Chondrocyte (in vitro differentiated cells): ENCODE measurements at regions not wholly inside any gene's neighbourhood (a gene's known extent, or its start where the extent isn't known, plus 50 kb on each side); places are given as distances from the start of the nearest gene placed in this dataset.

Experiments
- DNase-seq: peaks from one replicate; pipeline ENCODE4 v3.0.0; 2021; ENCODE audit warnings: mixed read lengths, low spot score
- H3K27ac Mint-ChIP-seq: one replicate; pipeline ENCODE4 v1.8.0; 2021; ENCODE audit warnings: mild to moderate bottlenecking, moderate library complexity, mixed read lengths; ENCODE audit not compliant: unreplicated experiment
- H3K27me3 Mint-ChIP-seq: 2 replicates; pipeline ENCODE4 v1.8.0; 2021; ENCODE audit warnings: low read depth, mixed read lengths
- H3K36me3 Mint-ChIP-seq: 2 replicates; pipeline ENCODE4 v1.8.0; 2021; ENCODE audit warnings: low read depth, mixed read lengths
- H3K4me1 Mint-ChIP-seq: 2 replicates; pipeline ENCODE4 v1.8.0; 2021; ENCODE audit warnings: low read depth, mild to moderate bottlenecking, mixed read lengths
- H3K4me3 Mint-ChIP-seq: one replicate; pipeline ENCODE4 v1.8.0; 2021; ENCODE audit warnings: mild to moderate bottlenecking, moderate library complexity, mixed read lengths; ENCODE audit not compliant: unreplicated experiment
- H3K9me3 Mint-ChIP-seq: 2 replicates; pipeline ENCODE4 v1.8.0; 2021; ENCODE audit warnings: low read depth, mixed read lengths
- CTCF ChIP-seq: fragments of 200-600 bp; sonication (generic); IDR thresholded peaks from 2 replicates; pipeline ENCODE4 v1.5.0; 2021; ENCODE audit warnings: antibody characterized with exemption, mild to moderate bottlenecking, moderate library complexity

GRCh38 chr22:49716441-49716840 is 111.2 kb downstream of the BRD1 start:
- TF ChIP-seq CTCF = no peak
- Mint-ChIP-seq H3K36me3 (no peaks in the 10 kb centered on the region), H3K27ac (no peak overlapping the region), H3K4me1 (no peaks in the 10 kb centered on the region), H3K4me3 (no peak overlapping the region), H3K9me3 (no peaks in the 10 kb centered on the region), H3K27me3 (peaks cover 43% of the 10 kb centered on the region)
- DNase-seq = no peak

GRCh38 chr22:49715450-49715849 is 112.2 kb downstream of the BRD1 start:
- no peak for DNase-seq
- Mint-ChIP-seq H3K27ac (no peak overlapping the region), H3K4me3 (no peak overlapping the region), H3K27me3 (peaks cover 39% of the 10 kb centered on the region), H3K36me3 (no peaks in the 10 kb centered on the region), H3K9me3 (no peaks in the 10 kb centered on the region), H3K4me1 (no peaks in the 10 kb centered on the region)
- no peak for TF ChIP-seq CTCF

- DNase-seq = no peak
- H3K27ac Mint-ChIP-seq = no peak overlapping the region
- H3K27me3 Mint-ChIP-seq = peaks cover 26% of the 10 kb centered on the region
- no peak for TF ChIP-seq CTCF
- no peak overlapping the region for H3K4me3 Mint-ChIP-seq
- peaks cover under 1% of the 10 kb centered on the region for H3K36me3 Mint-ChIP-seq
- H3K4me1 Mint-ChIP-seq = no peaks in the 10 kb centered on the region
- H3K9me3 Mint-ChIP-seq = peaks cover 9% of the 10 kb centered on the region
Observed at GRCh38 chr22:49713003-49713402, 114.7 kb downstream of the BRD1 start.

GRCh38 chr22:49712195-49712791 is 115.4 kb downstream of the BRD1 start:
- Mint-ChIP-seq H3K9me3 (peaks cover 9% of the 10 kb centered on the region), H3K27me3 (peaks cover 20% of the 10 kb centered on the region), H3K27ac (no peak overlapping the region), H3K4me1 (no peaks in the 10 kb centered on the region), H3K4me3 (no peak overlapping the region), H3K36me3 (peaks cover 2% of the 10 kb centered on the region)
- DNase-seq = no peak
- TF ChIP-seq CTCF = no peak

GRCh38 chr22:49710746-49711145 is 116.9 kb downstream of the BRD1 start:
- TF ChIP-seq CTCF = no peak
- Mint-ChIP-seq H3K27ac (no peak overlapping the region), H3K9me3 (peaks cover 9% of the 10 kb centered on the region), H3K4me1 (no peaks in the 10 kb centered on the region), H3K27me3 (peaks cover 11% of the 10 kb centered on the region), H3K4me3 (no peak overlapping the region), H3K36me3 (peaks cover 2% of the 10 kb centered on the region)
- no peak for DNase-seq
